Left colon (tissue), 2 donors: ENCODE measurements at regions not wholly inside any gene's neighbourhood (a gene's known extent, or its start where the extent isn't known, plus 50 kb on each side); places are given as distances from the start of the nearest gene placed in this dataset.
"Not testable (repeated sequence)": the region's sequence is repeated elsewhere in the genome, so short reads cannot be mapped to it uniquely, and the experiment has no call there.

Experiments used
- ATAC-seq: fragments of 200-7000 bp; cut with Tn5 transposase; one replicate; pipeline ENCODE4 v1.9.1; 2020; ENCODE audit warnings: mild to moderate bottlenecking, moderate library complexity
- DNase-seq, 2 donors: peaks; one replicate each; pipeline ENCODE4 v3.0.0-alpha.2; 2020
- intact Hi-C, 2 donors: fragments of 100-400 bp; cut with DNase I in 1 of 2; cut with micrococcal nuclease in 1 of 2; formaldehyde crosslinking; loops; one replicate each; pipeline versions ENCODE4 v1.11.2 to v1.14.0; 2022; cut with DNase I, micrococcal nuclease
- donor health status: DM: no; HTN: no; CAD: no.
- donor health status: DM: yes; HTN: yes; CAD: no.

- no peak for ATAC-seq
- intact Hi-C loops: no loop called here
- no peak for DNase-seq
These were observed 585.5 kb upstream of the SOX9 start for GRCh38 chr17:71535321-71535720.

- ATAC-seq (no peak), DNase-seq (no peak)
- intact Hi-C loops: no loop called here
These were observed 574.4 kb upstream of the SOX9 start for GRCh38 chr17:71546419-71546818.

DNA sequence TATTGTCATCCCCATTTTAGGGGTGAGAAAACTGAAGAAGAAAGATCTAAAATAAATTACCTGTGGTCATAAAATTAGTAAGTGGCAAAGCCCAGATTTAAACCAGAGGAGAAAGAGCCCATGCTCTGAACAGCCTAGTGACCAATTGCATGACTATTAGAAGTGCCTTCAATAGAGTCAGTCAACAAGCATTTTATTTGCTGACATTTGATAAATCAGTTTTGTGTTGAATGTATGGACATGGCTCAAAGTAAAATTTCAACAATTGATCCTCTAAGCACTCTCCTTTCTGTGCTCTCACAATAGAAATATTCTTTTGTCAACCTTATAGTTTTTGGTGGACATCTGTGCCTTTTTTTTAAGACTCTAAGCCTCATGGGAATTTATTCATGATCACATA, 572.9 kb upstream of the SOX9 start:
- no peak for ATAC-seq
- intact Hi-C loops: no loop called here

GRCh38 chr17:71548540-71549190, 572.2 kb upstream of the SOX9 start:
- DNase-seq: no peak
- ATAC-seq: no peak
- intact Hi-C loops: no loop called here

More for the DNA sequence above, 572.9 kb upstream of the SOX9 start:
- no peak for DNase-seq

DNA sequence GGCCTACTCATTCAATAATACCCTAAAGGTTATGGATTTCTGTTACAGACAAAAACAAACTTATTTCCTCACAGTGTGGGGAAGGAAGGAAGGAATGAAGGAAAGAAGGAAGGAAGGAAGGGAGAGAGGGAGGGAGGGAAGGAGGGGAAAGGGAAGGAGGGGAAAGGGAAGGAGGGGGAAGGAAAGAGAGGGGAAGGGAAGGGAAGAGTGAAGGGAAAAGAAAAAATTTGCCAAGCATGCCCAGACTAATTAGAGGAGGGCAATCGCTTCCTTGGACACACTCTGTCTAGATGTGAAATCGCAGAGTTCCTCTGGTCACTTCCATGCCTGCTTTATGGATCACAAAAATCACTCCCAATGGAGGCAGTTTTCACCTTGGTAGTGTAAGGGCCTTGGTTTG, 570.1 kb upstream of the SOX9 start:
- intact Hi-C loops: no loop called here
- DNase-seq (no peak), ATAC-seq (no peak)

- intact Hi-C loops: no loop called here
- no peak for DNase-seq
- no peak for ATAC-seq
These were observed 567.4 kb upstream of the SOX9 start for GRCh38 chr17:71553381-71553780.

DNA sequence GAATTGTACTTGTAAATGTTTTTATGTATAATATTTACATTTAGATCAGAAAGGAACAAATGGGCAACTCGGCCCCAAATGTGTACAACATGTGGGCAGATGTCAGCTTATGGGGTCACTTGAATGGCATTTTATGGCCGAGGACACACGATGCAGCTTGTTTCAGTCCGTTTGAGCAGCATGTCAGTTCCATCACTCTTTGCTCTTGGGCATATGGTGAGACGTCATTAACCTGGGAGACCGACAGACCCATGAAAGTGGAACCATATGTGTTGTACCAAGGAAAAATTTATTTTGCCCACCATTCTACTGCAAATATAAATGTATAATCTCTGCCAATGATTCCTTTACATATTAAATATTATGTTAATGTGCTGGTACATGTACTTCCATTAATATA, 561.9 kb upstream of the SOX9 start:
- ATAC-seq: no peak
- intact Hi-C loops: no loop called here
- no peak for DNase-seq

- intact Hi-C loops: no loop called here
- ATAC-seq: no peak
- no peak for DNase-seq
These were observed 548.5 kb upstream of the SOX9 start for GRCh38 chr17:71572343-71572742.

- intact Hi-C loops: no loop called here
- ATAC-seq: no peak
These were observed 542.4 kb upstream of the SOX9 start for GRCh38 chr17:71578446-71578845.

DNA sequence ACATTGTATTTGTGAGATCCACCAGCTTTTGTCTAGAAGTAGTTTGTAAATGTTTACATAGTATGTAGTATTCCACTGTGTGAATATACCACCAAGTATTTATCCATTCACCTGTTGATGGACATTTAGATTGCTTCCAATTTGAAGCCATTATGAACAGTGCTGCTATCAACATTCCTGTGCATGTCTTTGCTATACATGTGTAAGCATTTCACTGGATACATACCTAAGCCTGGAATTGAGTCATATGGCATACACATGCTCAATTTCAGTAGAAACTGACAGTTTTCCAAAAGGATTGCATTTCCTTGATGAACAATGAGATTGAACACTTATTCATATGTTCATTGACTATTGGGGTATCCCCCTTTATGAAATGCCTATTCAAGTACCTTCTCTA, 540.6 kb upstream of the SOX9 start:
- intact Hi-C loops: no loop called here
- no peak for DNase-seq
- no peak for ATAC-seq

More at GRCh38 chr17:71578446-71578845, 542.4 kb upstream of the SOX9 start:
- no peak for DNase-seq

DNA sequence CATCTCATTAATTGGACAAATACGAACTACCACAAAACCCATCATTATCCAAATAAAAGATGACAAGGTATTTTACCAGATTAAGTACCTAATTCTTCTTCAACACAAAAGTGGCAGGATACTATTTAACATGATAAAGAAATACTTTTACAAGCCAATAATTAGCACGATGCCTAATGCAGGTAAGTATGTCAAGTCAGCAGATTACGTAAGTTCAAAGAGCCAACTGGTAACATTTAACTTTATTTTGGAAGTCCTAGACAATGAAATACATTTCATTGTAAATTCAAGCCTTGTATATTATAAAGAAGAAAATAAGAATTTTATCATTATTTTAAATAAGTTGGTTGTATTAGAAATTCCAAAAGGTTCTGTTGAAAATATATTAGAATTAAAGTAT, 535.3 kb upstream of the SOX9 start:
- DNase-seq (no peak), ATAC-seq (no peak)
- intact Hi-C loops: no loop called here

- no peak for ATAC-seq
- intact Hi-C loops: no loop called here
These were observed 528.4 kb upstream of the SOX9 start for GRCh38 chr17:71592431-71592830.

DNA sequence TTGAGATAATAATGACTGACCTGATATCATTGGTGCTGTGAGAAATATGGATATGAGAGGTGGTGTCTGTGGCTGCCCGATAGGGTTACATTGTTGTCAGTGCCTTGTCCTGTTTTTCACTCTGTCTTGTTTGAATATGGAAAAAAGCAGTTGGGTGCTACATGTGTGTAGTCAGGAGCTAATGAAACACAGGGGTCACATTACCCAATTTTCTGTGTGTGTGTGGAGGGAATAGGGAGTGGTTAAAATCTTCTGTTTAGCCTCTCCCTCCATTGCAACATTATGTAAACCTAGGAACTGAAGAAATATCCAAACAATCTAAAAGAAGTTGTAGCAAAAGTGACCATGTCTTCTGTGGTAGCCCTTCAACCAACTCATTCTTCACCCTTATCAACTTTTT, 527.7 kb upstream of the SOX9 start:
- intact Hi-C loops: no loop called here
- no peak for ATAC-seq
- DNase-seq: no peak

More at GRCh38 chr17:71592431-71592830, 528.4 kb upstream of the SOX9 start:
- DNase-seq: no peak

- DNase-seq, intact Hi-C loops, ATAC-seq: not testable (repeated sequence)
These were observed 521.2 kb upstream of the SOX9 start for GRCh38 chr17:71599583-71599982.

GRCh38 chr17:71600137-71600789, 520.6 kb upstream of the SOX9 start:
- DNase-seq (no peak), ATAC-seq (peak; percentile 73)
- intact Hi-C loops: no loop called here

DNA sequence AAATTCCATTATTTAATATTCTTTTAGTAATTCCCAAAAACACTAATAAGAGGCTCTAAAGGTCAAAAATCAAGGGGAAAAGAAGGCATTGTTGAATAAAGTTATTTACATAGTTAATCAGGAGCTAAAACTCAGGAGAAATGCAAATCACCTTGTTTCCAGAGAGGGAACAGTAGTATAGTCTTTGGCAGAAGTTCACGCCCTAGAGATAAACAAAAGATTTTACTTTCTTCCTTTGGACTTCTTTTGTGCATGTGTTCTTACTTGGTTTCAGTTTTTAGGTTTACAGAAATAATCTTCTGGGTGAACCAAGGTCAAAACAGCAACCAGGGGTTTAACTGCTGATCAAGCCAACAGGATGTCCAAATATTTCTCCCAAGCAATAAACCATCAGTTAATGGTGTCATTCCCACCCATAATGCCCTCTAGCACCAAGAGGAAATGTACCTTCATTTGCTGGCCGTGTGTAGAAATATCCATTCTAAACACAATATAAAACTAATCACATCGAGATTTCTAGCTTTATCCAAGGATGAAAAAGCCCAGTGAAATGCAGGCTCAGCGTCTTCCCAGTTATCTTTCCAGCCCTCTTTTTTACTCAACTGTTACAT, 518.8 kb upstream of the SOX9 start:
- ATAC-seq: peak; percentile 75

GRCh38 chr17:71613996-71614395, 506.8 kb upstream of the SOX9 start:
- ATAC-seq: no peak
- intact Hi-C loops: no loop called here
- DNase-seq: no peak

More for the DNA sequence above, 518.8 kb upstream of the SOX9 start:
- no peak for DNase-seq
- intact Hi-C loops: no loop called here

- DNase-seq: no peak
- ATAC-seq: peak; percentile 59
- intact Hi-C loops: no loop called here
These were observed 505.0 kb upstream of the SOX9 start for GRCh38 chr17:71615820-71616219.

GRCh38 chr17:71617767-71618166, 503.1 kb upstream of the SOX9 start:
- not testable (repeated sequence) for DNase-seq

DNA sequence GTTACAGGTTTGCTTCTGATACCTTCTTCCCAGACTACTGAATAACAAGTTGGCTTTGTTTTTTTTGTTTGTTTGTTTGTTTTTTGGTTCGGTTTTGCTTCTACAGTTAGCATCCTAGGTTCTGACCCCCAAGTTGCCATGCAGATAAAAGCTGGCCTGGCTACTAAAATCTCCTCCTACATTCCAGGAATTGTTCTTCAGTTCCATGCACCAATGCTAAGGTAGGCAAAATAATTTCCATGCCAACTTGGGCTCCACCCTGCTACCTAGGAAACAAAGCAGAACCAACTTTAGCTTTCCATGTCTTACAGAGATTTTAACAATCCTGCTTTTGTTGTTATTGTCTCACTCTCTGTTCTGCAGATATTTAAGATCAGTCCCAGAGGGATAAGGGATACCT, 495.5 kb upstream of the SOX9 start:
- ATAC-seq (no peak), DNase-seq (no peak)
- intact Hi-C loops: loop anchor here in 1 of 2 donors (10.0 kb wide), 1 partner anchor 59 kb away; no protein-coding TSS in a partner anchor

More at GRCh38 chr17:71617767-71618166, 503.1 kb upstream of the SOX9 start:
- intact Hi-C loops, ATAC-seq: not testable (repeated sequence)
